IPS-18c (cell line): ENCODE measurements at regions not wholly inside any gene's neighbourhood (a gene's known extent, or its start where the extent isn't known, plus 50 kb on each side); places are given as distances from the start of the nearest gene placed in this dataset.
"Not testable (repeated sequence)": the region's sequence is repeated elsewhere in the genome, so short reads cannot be mapped to it uniquely, and the experiment has no call there.

ENCODE experiments used
- H3K4me3 ChIP-seq: 2 replicates; pipeline ENCODE4 v1.7.0; 2013; ENCODE audit warnings: low read depth, mild to moderate bottlenecking, low read length, moderate library complexity; ENCODE audit not compliant: insufficient read depth
- H3K9me3 ChIP-seq: one replicate; pipeline ENCODE4 v1.6.1; 2013; ENCODE audit warnings: mild to moderate bottlenecking, low read length, moderate library complexity; ENCODE audit not compliant: control insufficient read depth, insufficient read depth

- H3K4me3 ChIP-seq, H3K9me3 ChIP-seq: not testable (repeated sequence)
Observed at GRCh38 chr5:173684535-173684934, 68.1 kb upstream of the BOD1 start.

- H3K4me3 ChIP-seq, result no peak overlapping the region
- no peaks in the 10 kb centered on the region for H3K9me3 ChIP-seq
Observed at GRCh38 chr5:173686950-173687349, 70.5 kb upstream of the BOD1 start.

- Histone ChIP-seq H3K4me3 (no peak overlapping the region), H3K9me3 (no peaks in the 10 kb centered on the region)
Observed at GRCh38 chr5:173688703-173689102, 72.3 kb upstream of the BOD1 start.

- H3K4me3 ChIP-seq, result no peak overlapping the region
- H3K9me3 ChIP-seq, result no peaks in the 10 kb centered on the region
Observed at GRCh38 chr5:173689171-173689736, 72.8 kb upstream of the BOD1 start.

GRCh38 chr5:173689737-173690360, 73.4 kb upstream of the BOD1 start:
- H3K9me3 ChIP-seq, result no peaks in the 10 kb centered on the region
- no peak overlapping the region for H3K4me3 ChIP-seq

- no peak overlapping the region for H3K4me3 ChIP-seq
- no peaks in the 10 kb centered on the region for H3K9me3 ChIP-seq
Observed at GRCh38 chr5:173691931-173692330, 75.5 kb upstream of the BOD1 start.

- Histone ChIP-seq H3K9me3 (no peaks in the 10 kb centered on the region), H3K4me3 (no peak overlapping the region)
Observed at GRCh38 chr5:173693670-173694069, 77.2 kb upstream of the BOD1 start.

- no peaks in the 10 kb centered on the region for H3K9me3 ChIP-seq
- H3K4me3 ChIP-seq, result no peak overlapping the region
Observed at GRCh38 chr5:173696216-173696615, 79.8 kb upstream of the BOD1 start.

GRCh38 chr5:173697931-173698579, 81.6 kb upstream of the BOD1 start:
- H3K4me3 ChIP-seq, result no peak overlapping the region
- H3K9me3 ChIP-seq, result no peaks in the 10 kb centered on the region

- no peak overlapping the region for H3K4me3 ChIP-seq
- no peaks in the 10 kb centered on the region for H3K9me3 ChIP-seq
Observed at GRCh38 chr5:173699966-173700365, 83.5 kb upstream of the BOD1 start.

- Histone ChIP-seq H3K9me3 (no peaks in the 10 kb centered on the region), H3K4me3 (no peak overlapping the region)
Observed at GRCh38 chr5:173703466-173703865, 87.0 kb upstream of the BOD1 start.

- Histone ChIP-seq H3K4me3 (no peak overlapping the region), H3K9me3 (no peaks in the 10 kb centered on the region)
Observed at GRCh38 chr5:173704615-173705511, 88.4 kb upstream of the BOD1 start.

GRCh38 chr5:173705512-173706044, 89.1 kb upstream of the BOD1 start:
- no peak overlapping the region for H3K4me3 ChIP-seq

GRCh38 chr5:173706700-173707099, 90.2 kb upstream of the BOD1 start:
- no peaks in the 10 kb centered on the region for H3K9me3 ChIP-seq
- no peak overlapping the region for H3K4me3 ChIP-seq

More at GRCh38 chr5:173705512-173706044, 89.1 kb upstream of the BOD1 start:
- no peaks in the 10 kb centered on the region for H3K9me3 ChIP-seq

GRCh38 chr5:173707392-173707791, 90.9 kb upstream of the BOD1 start:
- Histone ChIP-seq H3K4me3 (no peak overlapping the region), H3K9me3 (no peaks in the 10 kb centered on the region)

GRCh38 chr5:173709145-173709544, 92.7 kb upstream of the BOD1 start:
- H3K9me3 ChIP-seq, result no peaks in the 10 kb centered on the region
- H3K4me3 ChIP-seq, result no peak overlapping the region

GRCh38 chr5:173709761-173710160, 93.3 kb upstream of the BOD1 start:
- Histone ChIP-seq H3K4me3 (no peak overlapping the region), H3K9me3 (no peaks in the 10 kb centered on the region)
